HG03469 (cell line): ENCODE measurements at regions not wholly inside any gene's neighbourhood (a gene's known extent, or its start where the extent isn't known, plus 50 kb on each side); places are given as distances from the start of the nearest gene placed in this dataset.

Source experiments
- ATAC-seq: cut with Tn5 transposase; IDR thresholded peaks from one replicate; pipeline ENCODE4 v1.9.1; 2021; ENCODE audit warnings: mild to moderate bottlenecking, moderate library complexity, moderate number of reproducible peaks; ENCODE audit not compliant: unreplicated experiment

DNA sequence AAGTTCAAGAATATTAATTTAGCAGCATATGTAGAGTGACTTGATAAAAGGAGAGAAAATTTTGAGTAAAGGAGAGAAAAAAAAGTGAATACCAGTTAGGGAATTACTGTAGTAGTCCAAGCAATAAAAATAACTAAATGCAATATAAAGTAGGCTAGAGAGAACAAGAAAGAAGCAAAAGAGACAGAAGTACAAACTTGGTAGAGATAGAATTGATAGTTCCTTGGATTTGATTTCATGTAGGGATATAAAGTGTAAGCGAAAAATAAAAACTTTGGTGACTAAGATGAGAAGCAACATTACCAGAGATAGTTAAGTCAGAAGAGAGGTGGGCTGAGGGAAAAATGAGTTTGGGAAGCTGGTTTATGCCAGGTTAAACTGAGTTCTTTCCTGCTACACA, 252.4 kb downstream of the SEC23A start:
- ATAC-seq, result no peak

GRCh38 chr14:38848243-38848935, 254.6 kb downstream of the SEC23A start:
- no peak for ATAC-seq

DNA sequence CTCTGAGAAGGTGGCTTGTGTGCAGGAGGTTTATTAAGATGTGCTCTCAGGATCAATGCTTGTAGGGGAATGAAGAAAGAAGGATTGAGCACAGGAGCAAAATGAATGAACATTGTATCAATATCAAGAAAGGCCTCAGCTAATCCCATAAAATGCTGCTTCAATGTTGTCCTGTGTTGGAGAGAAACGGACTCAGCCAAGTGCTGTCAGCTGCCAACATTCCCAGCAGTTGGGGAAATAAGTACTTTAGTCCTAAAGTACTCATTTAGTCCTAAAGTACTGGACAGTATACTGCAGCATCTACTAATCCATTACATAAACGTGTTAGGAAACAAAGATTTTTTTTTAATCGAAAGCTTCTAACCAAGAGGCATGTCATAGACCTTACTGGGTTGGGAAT, 255.9 kb downstream of the SEC23A start:
- ATAC-seq, result no peak

GRCh38 chr14:38839694-38840365, 263.2 kb downstream of the SEC23A start:
- ATAC-seq, result no peak

GRCh38 chr14:38838979-38839323, 264.1 kb downstream of the SEC23A start:
- no peak for ATAC-seq

DNA sequence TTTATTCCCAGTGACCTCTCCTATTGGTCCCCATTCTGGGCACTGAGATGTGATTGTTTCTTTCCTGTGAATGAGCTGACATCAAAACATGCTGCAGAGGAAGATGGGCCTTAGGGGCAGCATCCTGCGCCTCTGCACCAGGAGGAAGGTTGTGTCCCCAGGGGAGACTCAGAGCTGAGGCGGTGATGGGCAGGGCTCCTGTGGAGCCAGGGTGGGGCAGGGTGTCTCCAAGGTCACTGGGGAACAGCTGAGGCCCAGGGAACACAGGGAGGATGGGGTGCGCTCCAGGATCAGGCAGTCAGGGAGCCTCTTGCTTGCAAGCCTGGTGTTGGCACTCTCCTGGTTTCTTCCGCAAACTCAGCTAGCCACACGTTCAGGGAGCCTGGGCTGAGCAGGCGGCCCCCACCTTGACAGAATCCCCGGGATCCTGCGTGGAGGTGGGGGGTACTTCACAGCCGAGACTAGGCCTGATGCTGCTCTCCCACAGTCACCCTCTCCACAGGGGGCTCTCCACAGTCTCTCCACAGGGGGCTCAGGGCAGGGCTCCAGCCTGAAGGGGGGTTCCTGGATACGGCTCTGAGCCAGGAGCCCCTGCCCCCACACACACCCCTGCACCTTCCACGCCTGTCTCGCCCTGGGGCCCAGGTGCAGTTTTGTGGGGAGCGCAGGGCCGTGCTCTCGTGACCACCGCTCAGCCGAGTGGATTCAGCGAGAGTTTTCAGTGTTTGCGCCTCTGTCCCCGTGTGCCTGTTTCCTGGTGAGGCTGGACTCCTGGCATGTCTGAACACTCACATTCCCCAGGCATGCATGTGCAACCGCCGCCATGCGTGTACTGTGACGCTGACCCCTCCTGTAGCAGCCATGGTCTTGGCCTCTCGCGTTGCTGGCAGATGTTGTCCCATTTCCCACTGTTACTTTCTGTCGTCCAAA, 264.7 kb downstream of the SEC23A start:
- ATAC-seq, result no peak

DNA sequence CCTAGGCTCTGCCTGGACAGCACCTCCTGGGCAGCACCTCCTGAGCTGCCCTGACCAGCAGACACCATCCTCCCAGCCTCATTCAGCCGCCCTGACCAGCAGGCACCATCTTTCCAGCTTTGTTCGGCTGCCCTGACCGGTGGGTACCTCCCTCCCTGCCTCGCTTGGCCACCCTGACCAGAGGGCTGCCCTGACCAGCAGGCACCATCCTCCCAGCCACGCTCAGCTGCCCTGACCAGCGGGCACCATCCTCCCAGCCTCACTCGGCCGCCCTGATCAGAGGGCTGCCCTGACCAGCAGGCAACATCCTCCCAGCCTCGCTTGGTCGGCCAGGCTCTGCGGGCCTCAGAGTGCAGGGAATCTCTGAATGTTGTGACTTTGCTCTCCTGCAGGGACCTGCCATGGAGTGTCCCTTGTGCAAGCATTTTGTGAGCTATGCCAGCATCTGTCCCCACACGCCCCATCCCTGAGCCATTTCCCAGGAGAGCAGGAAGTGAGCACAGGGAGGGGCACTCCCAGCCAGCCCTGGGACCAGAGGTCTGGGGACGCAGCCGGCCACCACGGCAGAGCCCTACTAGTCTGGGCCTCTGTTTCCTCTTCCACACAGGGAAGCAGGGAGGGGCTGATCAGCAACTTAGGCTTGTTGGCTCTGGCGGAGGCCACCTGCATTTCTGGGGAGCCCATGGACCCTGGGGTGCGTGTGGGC, 265.5 kb downstream of the SEC23A start:
- no peak for ATAC-seq

- ATAC-seq, result no peak
Observed at GRCh38 chr14:38836539-38836938, 266.5 kb downstream of the SEC23A start.

GRCh38 chr14:38835874-38836273, 267.2 kb downstream of the SEC23A start:
- ATAC-seq, result no peak

GRCh38 chr14:38828183-38828827, 274.7 kb downstream of the SEC23A start:
- ATAC-seq, result no peak

- no peak for ATAC-seq
Observed at GRCh38 chr14:38824706-38825105, 278.3 kb downstream of the SEC23A start.

GRCh38 chr14:38818555-38818954, 284.5 kb downstream of the SEC23A start:
- no peak for ATAC-seq

DNA sequence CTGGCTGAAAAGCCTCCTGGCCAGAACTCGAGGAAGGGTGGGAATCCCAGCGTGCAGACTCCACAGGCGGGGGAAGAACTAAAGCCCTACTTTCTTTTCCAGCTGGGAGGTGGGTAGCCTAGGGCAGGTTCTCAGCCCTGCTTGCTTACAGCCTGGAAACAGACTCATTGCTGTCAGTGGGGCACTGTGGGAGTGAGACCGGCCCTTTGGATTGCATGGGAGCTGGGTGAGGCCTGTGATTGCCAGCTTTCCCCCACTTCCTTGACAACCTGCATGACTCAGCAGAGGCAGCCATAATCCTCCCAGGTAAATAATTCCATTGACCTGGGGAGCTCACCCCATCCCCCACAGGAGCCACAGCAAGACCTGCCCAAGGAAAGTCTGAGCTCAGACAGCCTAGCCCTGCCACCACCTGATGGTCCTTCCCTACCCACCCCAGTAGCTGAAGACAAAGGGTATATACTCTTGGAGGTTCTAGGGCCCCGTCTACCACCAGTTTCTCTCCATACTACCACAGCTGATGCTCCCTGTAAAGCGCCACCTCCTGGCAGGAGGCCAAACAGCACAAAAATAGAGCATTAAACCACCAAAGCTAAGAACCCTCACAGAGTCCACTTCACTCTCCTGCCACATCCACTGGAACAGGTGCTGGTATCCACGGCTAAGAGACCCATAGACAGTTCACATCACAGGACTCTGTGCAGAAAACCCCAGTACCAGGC, 294.1 kb downstream of the SEC23A start:
- ATAC-seq, result no peak

DNA sequence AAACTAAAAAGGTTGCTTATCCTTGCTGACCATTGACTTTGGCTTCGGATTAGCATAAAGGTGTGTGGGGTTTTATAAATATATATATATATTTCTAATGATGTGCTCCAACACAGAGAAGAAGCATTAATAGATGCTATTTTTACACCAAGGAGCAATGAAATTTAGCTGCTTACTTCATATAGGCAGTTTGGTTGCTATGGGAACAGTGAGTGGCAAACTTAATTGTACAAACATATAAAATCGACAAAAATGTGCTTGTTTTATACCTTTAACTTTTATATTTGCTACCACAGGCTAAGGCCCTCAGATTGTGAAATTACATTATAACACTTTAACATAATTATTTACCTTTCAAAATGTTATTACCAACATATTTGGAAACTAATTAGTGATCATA, 303.4 kb downstream of the SEC23A start:
- no peak for ATAC-seq

- no peak for ATAC-seq
Observed at GRCh38 chr14:38794677-38795076, 308.4 kb downstream of the SEC23A start.

- no peak for ATAC-seq
Observed at GRCh38 chr14:38791862-38792261, 311.2 kb downstream of the SEC23A start.

DNA sequence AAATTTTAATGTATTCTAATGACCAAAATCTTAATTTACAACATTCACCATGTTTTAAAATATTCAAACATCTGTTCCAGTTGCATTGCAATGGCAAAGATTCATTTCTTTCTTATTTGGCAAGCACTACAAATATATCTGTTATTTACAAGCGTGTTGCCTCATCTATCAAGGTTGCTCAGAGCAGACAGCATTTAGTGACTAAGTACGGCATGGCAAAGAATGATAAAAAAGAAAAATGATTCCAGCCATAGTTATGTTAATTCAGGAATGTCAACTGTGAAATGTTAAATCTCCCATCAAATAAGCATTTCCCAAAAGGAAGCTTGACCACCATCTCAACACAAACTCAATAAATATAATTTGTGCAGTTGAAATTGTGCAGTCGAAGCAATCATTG, 312.1 kb downstream of the SEC23A start:
- no peak for ATAC-seq

DNA sequence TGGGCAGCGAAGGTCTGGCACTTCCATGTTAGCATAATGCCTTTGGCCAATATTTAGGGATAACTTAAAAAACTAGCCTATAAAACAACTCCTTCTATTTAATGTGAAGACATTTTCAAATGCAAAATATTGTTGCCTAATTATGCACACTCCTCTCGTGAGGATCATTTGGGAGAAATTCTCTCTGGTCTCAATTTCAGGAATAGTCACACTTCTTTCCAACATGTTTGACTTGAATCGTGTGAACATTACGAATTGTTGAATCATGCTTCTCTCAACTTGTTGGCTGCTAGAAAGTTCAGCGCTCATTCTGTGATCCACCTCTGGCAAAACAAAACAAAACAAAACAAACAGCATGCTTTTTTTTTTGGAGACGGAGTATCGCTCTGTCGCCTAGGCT, 313.2 kb downstream of the SEC23A start:
- no peak for ATAC-seq

- no peak for ATAC-seq
Observed at GRCh38 chr14:38788060-38788459, 315.0 kb downstream of the SEC23A start.

- ATAC-seq, result no peak
Observed at GRCh38 chr14:38786921-38787320, 316.1 kb downstream of the SEC23A start.
